ENCODE measurements at regions not wholly inside any gene's neighbourhood (a gene's known extent, or its start where the extent isn't known, plus 50 kb on each side); places are given as distances from the start of the nearest gene placed in this dataset.

- FAIRE-seq = no peak
These were observed 60.0 kb downstream of the PRL start for GRCh38 chr6:22236626-22237414.

Measured in A204.1 (cell line).